Dendritic cell treated with granulocyte-macrophage colony-stimulating factor and Interleukin-4, amounts not matched to agents 40 ng/mL and 50 ng/mL, for 4 days (primary cell): ENCODE measurements at regions not wholly inside any gene's neighbourhood (a gene's known extent, or its start where the extent isn't known, plus 50 kb on each side); places are given as distances from the start of the nearest gene placed in this dataset.
"Not testable (repeated sequence)": the region's sequence is repeated elsewhere in the genome, so short reads cannot be mapped to it uniquely, and the experiment has no call there.

Source experiments
- H3K27ac Mint-ChIP-seq: one replicate; pipeline ENCODE4 v1.8.0; 2022; ENCODE audit warnings: mild to moderate bottlenecking, mixed read lengths
- H3K27me3 Mint-ChIP-seq: one replicate; pipeline ENCODE4 v1.8.0; 2022; ENCODE audit warnings: mild to moderate bottlenecking, mixed read lengths
- H3K36me3 Mint-ChIP-seq: one replicate; pipeline ENCODE4 v1.8.0; 2022; ENCODE audit warnings: low read depth, mixed read lengths
- H3K4me1 Mint-ChIP-seq: one replicate; pipeline ENCODE4 v1.8.0; 2022; ENCODE audit warnings: low read depth, mixed read lengths
- H3K4me3 Mint-ChIP-seq: one replicate; pipeline ENCODE4 v1.8.0; 2022; ENCODE audit warnings: mild to moderate bottlenecking, moderate library complexity, mixed read lengths
- H3K9me3 Mint-ChIP-seq: one replicate; pipeline ENCODE4 v1.8.0; 2022; ENCODE audit warnings: mixed read lengths
- intact Hi-C: fragments of 100-400 bp; cut with micrococcal nuclease; formaldehyde crosslinking; loops from one replicate; pipeline ENCODE4 v1.15.0; 2022

DNA sequence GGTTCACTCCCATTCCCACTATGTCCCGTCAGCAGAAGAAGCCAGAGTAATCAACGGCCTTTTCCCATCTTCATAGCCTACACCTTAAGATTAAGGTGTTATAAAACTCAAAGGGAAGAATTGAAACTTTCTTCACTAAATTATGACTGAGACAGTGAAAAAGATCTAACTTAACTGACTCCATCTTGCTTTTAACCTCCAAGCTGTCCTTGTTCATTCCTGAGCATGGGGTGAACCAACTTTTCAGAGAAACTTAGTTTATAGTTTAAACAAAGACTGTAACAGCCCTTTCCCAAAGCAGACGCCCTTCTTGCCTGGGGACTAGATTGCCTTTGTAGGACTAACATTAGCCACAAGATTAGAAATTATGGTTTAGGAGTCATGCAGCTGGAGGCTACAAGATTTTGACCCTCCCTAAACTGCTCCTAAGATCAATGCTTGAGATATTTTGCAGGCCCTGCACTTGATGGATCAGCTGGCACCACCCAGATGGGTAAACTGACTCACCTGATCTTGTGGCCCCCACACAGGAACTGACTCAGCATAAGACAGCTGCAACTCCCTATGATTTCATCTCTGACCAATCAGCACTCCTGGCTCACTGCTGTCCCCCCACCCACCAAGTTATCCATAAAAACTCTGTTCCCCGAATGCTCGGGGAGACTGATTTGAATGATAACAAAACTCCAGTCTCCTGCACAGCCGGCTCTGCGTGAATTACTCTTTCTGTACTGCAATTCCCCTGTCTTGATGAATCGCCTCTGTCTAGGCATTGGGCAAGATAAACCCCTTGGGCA is 587.6 kb downstream of the NTRK3 start:
- peaks cover 14% of the 10 kb centered on the region for H3K9me3 Mint-ChIP-seq

DNA sequence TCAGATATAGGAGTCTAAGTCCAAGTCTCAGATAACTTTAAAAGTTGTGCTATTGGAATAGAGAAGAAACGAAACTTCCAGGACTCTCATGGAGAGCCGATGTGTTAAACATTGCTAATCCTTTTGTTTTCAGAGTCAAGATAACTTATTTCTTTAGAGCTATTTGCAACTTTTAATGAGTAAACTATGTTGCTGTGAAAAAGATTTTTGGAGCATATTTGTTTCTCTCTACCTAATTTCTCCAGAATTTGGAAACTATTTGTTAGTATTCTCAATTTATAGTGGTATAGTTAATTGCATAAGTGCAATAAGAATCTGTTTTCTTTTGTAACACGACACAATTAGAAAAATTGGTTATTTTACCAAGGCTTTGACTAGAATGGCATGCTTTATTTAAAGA is 588.9 kb downstream of the NTRK3 start:
- peaks cover 20% of the 10 kb centered on the region for H3K9me3 Mint-ChIP-seq
- no peaks in the 10 kb centered on the region for H3K36me3 Mint-ChIP-seq
- H3K27me3 Mint-ChIP-seq: no peaks in the 10 kb centered on the region
- no peak overlapping the region for H3K4me3 Mint-ChIP-seq
- H3K27ac Mint-ChIP-seq: no peak overlapping the region
- no peaks in the 10 kb centered on the region for H3K4me1 Mint-ChIP-seq
- intact Hi-C loops: no loop called here

More for the DNA sequence above, 587.6 kb downstream of the NTRK3 start:
- H3K4me1 Mint-ChIP-seq, H3K4me3 Mint-ChIP-seq, H3K36me3 Mint-ChIP-seq, intact Hi-C loops, H3K27ac Mint-ChIP-seq, H3K27me3 Mint-ChIP-seq: not testable (repeated sequence)

DNA sequence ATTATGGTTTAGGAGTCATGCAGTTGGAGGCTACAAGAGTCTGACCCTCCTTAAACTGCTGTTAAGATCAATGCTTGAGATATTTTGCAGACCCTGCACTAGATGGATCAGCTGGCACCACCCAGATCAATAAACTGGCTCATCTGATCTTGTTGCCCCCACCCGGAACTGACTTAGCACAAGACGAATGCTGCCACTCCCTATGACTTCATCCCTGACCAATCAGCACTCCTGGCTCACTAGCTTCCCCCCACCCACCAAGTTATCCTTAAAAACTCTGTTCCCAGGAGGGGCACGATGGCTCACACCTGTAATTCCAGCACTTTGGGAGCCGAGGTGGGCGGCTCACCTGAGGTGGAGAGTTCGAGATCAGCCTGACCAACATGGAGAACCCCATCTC is 594.0 kb downstream of the NTRK3 start:
- Mint-ChIP-seq H3K4me3 (no peak overlapping the region), H3K9me3 (peaks cover 9% of the 10 kb centered on the region), H3K36me3 (no peaks in the 10 kb centered on the region), H3K27me3 (no peaks in the 10 kb centered on the region), H3K27ac (no peak overlapping the region), H3K4me1 (no peaks in the 10 kb centered on the region)
- intact Hi-C loops: no loop called here

DNA sequence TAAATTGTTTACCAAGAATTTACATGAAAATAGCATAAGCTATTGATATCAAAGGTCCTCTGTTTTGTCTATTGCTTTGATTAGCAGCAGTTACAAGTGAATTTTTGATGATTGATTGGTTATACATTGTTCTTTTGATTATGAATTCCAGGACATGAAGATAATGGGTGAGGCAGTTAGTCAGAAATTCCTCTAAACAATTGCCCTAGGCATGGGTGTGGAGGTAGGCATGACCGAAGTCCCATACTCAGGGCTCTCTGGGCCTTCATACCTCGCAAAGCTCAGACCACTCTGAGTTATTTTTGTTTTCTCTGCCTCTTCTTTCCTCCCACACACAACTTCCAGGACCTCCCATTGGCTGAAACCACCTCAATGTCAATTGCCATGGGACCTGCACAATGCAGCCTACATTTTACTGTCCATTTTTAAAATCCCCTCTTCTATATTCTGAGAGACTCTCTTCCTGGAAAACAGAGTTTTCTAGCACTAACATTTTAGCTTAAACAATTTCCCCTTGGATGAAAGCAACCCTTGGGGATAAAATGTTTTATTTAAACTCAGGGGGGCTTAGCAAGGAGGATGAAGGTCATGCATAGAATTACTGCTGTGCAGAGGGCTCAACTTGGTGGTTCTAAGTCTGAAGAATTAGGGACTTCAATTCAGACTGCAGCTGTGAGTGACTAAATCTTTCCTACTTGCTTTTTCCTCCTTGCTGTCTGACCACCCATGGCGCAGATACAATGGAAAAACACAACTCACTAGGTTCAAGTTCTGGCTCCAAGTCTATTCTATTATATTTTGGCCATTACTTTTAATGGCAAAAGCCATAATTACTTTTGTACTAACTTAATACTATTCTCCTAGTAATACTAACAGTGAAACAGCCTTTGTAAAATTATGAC is 594.8 kb downstream of the NTRK3 start:
- H3K9me3 Mint-ChIP-seq: peaks cover 9% of the 10 kb centered on the region
- intact Hi-C loops: no loop called here
- no peaks in the 10 kb centered on the region for H3K27me3 Mint-ChIP-seq
- no peak overlapping the region for H3K4me3 Mint-ChIP-seq
- H3K4me1 Mint-ChIP-seq: no peaks in the 10 kb centered on the region
- no peaks in the 10 kb centered on the region for H3K36me3 Mint-ChIP-seq
- H3K27ac Mint-ChIP-seq: no peak overlapping the region

DNA sequence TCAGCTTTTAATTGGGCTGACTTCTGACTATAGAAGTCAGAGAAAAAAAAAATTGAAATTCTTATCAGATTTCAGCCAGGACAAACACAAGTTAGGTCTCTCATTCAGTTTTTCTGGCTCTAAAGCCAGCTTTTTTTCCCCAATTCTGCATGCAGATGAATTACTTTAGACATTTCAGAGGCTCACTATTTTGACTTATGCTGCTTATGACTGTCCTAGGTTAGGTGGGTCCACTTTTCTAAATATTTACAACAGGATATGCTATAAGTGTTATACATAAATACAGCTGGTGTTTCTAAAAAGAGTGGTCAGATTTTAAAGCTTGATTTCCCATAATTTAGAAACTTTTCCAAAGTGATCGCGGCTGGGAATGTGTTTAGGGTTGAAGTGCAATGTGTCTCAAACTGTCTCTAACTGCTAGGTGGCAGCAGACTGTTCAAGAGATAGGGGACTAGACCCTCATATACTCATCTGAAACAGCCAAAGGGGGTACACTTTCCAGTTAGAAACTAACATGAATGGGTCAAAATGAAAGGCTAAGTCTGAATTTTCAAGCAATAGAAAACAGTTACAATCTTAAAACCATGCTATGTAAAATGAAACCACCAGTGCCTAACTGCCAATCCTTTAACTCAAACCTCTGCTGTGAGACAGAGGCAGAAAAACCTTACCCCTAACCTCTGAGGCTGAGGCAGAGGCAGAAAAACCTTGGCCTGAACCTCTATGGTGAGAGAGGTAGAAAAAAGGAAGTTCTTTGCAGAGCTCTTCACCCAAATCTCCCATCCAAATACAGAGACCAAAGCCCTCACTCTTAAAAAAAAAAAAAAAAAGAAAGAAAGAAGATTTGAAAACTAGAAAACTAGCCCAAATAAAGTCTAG is 596.0 kb downstream of the NTRK3 start:
- intact Hi-C loops: no loop called here
- H3K4me1 Mint-ChIP-seq: no peaks in the 10 kb centered on the region
- H3K36me3 Mint-ChIP-seq: no peaks in the 10 kb centered on the region
- no peak overlapping the region for H3K27ac Mint-ChIP-seq
- H3K4me3 Mint-ChIP-seq: no peak overlapping the region
- H3K9me3 Mint-ChIP-seq: peaks cover 9% of the 10 kb centered on the region
- H3K27me3 Mint-ChIP-seq: no peaks in the 10 kb centered on the region

DNA sequence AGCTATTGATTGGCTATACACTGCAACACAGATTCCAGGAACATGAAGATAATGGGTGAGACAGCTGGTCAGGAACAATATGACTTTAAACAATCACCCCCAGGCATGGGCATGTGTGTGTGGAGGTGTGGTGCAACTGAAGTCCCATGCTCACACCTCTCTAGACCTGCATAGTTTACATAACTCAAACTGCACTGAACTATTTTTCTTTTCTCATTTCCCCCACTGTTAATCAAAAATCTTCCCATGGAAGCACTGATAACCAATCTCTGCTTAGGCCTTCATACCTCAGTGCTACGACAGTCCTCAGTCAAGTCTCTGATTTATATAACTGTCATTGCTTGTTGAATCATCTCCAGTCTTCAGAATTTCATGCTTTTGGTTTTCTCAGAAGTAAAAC is 600.2 kb downstream of the NTRK3 start:
- Mint-ChIP-seq H3K27ac (no peak overlapping the region), H3K27me3 (no peaks in the 10 kb centered on the region), H3K9me3 (no peaks in the 10 kb centered on the region), H3K4me3 (no peak overlapping the region), H3K4me1 (no peaks in the 10 kb centered on the region), H3K36me3 (no peaks in the 10 kb centered on the region)
- intact Hi-C loops: no loop called here

DNA sequence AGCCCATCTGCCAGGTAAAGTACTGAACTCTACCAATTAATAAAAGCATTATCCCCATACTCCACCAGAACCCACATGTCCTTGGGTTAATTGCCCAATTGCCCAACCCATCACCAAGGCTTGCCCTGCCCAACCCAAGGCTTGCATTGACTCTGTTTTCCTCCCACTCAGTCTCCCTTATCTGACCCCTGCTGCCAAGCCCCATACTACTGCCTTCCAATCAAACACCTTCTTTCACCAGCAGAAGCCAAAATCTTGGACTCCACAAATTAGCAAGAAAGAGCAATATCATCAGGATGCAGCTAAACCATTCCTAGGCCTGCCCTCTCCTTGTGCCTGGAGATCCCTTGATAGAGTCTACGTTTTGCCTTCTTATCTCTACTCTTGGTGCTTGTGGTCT is 602.9 kb downstream of the NTRK3 start:
- intact Hi-C loops: loop anchor here (2.0 kb wide), 1 partner anchor 21 kb away; no protein-coding TSS in a partner anchor
- Mint-ChIP-seq H3K4me3 (no peak overlapping the region), H3K27me3 (no peaks in the 10 kb centered on the region), H3K9me3 (no peaks in the 10 kb centered on the region), H3K27ac (no peak overlapping the region), H3K36me3 (no peaks in the 10 kb centered on the region), H3K4me1 (no peaks in the 10 kb centered on the region)

DNA sequence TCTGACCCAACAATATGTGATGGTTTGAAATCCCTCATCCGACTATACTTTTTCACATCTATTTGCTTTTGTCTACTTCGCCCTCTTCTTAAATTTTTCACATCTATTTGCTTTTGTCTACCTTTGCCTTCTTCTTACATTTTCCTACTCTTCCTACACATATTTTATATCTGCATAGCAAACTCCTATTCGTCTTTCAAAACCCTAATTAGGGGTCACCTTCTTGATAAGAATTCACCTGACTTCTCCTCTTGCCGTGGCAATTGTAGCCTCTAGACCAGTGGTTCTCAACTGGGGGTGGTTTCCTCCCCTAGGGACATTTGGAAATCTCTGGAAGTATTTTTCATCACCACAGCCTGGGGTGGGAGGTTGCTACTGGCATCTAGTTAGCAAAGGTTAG is 607.4 kb downstream of the NTRK3 start:
- H3K27ac Mint-ChIP-seq: no peak overlapping the region
- H3K9me3 Mint-ChIP-seq: no peaks in the 10 kb centered on the region
- H3K36me3 Mint-ChIP-seq: no peaks in the 10 kb centered on the region
- intact Hi-C loops: no loop called here
- no peaks in the 10 kb centered on the region for H3K4me1 Mint-ChIP-seq
- no peaks in the 10 kb centered on the region for H3K27me3 Mint-ChIP-seq
- H3K4me3 Mint-ChIP-seq: no peak overlapping the region

DNA sequence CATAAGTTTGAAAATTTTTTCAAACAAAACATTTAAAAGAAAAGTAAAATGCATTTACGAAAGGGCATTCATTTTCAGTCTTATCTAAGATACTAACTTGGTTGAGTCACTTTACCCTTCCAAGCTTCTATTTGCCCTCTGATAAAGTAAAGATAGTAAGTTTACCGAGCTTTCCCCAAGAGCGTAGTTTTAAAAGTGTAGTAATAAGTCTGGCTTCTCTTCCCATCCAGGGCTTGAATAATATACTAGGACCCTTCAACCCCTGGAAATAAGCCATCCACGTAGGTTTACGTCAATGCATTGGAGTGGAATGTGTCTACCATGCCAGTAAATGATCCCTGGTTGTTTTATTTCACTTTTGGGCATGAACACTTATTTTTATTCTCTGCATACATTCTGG is 608.3 kb downstream of the NTRK3 start:
- no peaks in the 10 kb centered on the region for H3K27me3 Mint-ChIP-seq
- H3K4me1 Mint-ChIP-seq: no peaks in the 10 kb centered on the region
- no peak overlapping the region for H3K27ac Mint-ChIP-seq
- intact Hi-C loops: no loop called here
- H3K9me3 Mint-ChIP-seq: no peaks in the 10 kb centered on the region
- no peak overlapping the region for H3K4me3 Mint-ChIP-seq
- H3K36me3 Mint-ChIP-seq: no peaks in the 10 kb centered on the region

DNA sequence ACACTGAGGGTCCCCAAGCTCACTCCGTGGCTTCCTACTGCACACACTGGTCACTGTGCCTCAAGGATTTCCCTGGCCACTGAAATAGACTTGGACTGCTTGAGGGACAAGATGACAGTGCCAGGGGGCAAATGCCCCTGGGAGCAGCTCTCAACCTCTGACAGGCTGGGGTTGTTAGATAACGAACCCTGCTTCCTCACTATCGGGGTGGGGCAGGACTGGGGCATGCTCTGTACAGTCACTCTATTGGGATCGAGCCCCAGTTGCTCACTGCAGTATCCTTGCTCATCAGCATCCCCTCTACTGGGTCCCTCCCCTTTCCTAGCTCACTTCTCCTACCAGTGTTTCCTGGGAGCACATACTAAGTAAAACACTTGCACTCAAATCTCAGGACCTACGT is 610.8 kb downstream of the NTRK3 start:
- no peaks in the 10 kb centered on the region for H3K27me3 Mint-ChIP-seq
- intact Hi-C loops: no loop called here
- no peaks in the 10 kb centered on the region for H3K36me3 Mint-ChIP-seq
- H3K4me3 Mint-ChIP-seq: no peak overlapping the region
- no peak overlapping the region for H3K27ac Mint-ChIP-seq
- no peaks in the 10 kb centered on the region for H3K4me1 Mint-ChIP-seq
- H3K9me3 Mint-ChIP-seq: no peaks in the 10 kb centered on the region

DNA sequence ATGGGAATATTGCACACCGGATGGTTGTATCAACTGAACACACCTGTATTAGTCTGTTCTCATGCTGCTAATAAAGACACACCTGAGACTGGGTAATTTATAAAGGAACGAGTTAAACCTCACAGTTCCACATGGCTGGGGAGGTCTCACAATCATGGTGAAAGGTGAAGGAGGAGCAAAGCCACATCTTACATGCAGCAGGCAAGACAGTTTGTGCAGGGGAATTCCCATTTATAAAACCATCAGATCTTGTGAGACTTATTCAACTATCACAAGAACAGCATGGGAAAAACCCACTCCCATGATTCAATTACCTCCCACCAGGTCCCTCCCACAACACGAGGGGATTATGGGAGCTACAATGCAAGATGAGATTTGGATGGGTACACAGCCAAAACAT is 613.5 kb downstream of the NTRK3 start:
- intact Hi-C loops, H3K4me3 Mint-ChIP-seq, H3K27ac Mint-ChIP-seq, H3K9me3 Mint-ChIP-seq, H3K4me1 Mint-ChIP-seq, H3K36me3 Mint-ChIP-seq, H3K27me3 Mint-ChIP-seq: not testable (repeated sequence)

DNA sequence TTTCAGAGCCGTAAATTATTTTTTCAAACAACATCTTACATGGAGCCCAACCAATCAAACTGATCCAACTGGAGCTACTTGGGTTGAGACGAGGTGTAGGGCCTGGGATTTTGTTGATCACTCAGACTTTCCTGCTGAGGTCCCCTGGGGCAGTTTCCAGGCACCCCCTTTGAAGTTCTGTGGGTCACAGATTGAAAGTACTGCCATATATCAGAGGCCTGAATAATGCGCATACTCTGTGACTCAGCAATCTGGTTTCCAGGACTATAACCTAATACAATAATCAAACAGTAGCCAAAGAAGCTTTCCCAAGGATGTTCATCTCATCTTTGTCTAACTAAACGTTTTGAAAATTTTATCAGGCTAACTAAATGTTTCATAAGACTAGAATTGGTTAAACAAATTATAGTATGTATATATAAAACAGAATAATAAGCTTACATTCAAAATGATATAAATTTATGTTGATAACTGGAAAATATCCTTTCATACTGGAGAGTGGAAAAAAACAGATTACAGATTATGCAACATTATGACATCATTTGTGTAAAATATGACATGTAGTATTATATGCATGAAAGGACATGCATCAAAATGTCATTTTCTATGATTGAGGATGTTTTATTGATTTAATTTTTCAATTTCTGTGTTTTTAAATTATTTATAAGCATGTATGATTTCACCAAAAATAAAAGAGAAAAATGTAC is 617.1 kb downstream of the NTRK3 start:
- H3K4me1 Mint-ChIP-seq: no peaks in the 10 kb centered on the region
- H3K27me3 Mint-ChIP-seq: peaks cover 3% of the 10 kb centered on the region
- H3K9me3 Mint-ChIP-seq: no peaks in the 10 kb centered on the region
- no peak overlapping the region for H3K27ac Mint-ChIP-seq
- intact Hi-C loops: no loop called here
- H3K36me3 Mint-ChIP-seq: no peaks in the 10 kb centered on the region
- no peak overlapping the region for H3K4me3 Mint-ChIP-seq

DNA sequence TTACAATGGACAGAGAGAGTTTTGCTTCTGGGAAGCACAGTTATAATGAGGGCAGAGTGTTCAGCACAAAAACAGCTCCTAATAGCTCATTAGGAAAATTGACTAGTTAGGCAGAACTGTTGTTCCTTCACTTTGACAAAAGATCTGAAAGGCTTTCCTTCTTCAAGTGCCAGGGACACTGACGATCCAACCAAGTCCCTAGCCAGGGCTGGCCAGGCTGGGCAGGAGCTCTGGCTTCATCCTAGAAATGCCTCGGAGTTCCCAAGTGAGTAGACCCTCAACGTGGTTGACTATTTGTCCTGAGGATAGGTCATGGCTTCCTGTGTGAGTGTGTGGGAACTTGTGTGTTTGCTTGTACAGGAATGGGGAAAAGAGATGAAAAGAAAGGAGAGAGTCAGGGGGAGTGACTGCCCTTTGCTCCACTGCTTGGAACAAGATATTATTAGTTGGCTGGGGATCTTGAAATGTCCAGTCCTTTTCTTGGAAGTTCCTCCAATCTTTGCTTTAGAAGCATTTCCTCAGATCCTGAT is 617.9 kb downstream of the NTRK3 start:
- H3K27ac Mint-ChIP-seq: no peak overlapping the region
- H3K4me3 Mint-ChIP-seq: no peak overlapping the region
- H3K4me1 Mint-ChIP-seq: no peaks in the 10 kb centered on the region
- H3K9me3 Mint-ChIP-seq: no peaks in the 10 kb centered on the region
- H3K36me3 Mint-ChIP-seq: no peaks in the 10 kb centered on the region
- intact Hi-C loops: no loop called here
- peaks cover 3% of the 10 kb centered on the region for H3K27me3 Mint-ChIP-seq
